CD4-positive, alpha-beta T cell treated with Interleukin-6 for 4 hours (primary cell): ENCODE measurements at regions not wholly inside any gene's neighbourhood (a gene's known extent, or its start where the extent isn't known, plus 50 kb on each side); places are given as distances from the start of the nearest gene placed in this dataset.

ENCODE experiments used
- DNase-seq: peaks from one replicate; pipeline ENCODE4 v3.0.0-alpha.2; 2020; ENCODE audit warnings: mixed read lengths

- no peak for DNase-seq
Observed at GRCh38 chr9:28234133-28234893, 661.0 kb upstream of the C9orf72 start.

GRCh38 chr9:28234894-28235277 is 661.6 kb upstream of the C9orf72 start:
- DNase-seq = no peak

- no peak for DNase-seq
Observed at GRCh38 chr9:28249424-28249823, 676.1 kb upstream of the C9orf72 start.

- no peak for DNase-seq
Observed at GRCh38 chr9:28255174-28255573, 681.9 kb upstream of the C9orf72 start.

DNA sequence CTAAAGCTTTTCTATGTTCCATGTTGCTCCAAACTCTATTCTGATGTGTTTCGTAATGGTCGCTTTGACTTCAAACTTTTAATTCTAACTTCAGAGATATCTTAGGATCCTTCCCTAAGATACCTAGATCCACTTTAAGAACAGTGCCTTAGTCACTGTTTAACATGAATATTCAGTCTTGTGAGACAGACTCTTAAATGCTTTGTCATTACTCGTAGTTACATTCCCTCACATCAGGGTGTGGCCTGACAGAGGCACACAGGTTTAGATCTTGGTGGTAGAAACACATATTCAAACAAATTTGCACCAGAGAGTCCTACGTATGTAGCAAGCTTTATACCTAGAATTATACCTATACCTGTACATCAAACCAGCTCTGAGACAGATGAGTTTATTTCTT is 687.0 kb upstream of the C9orf72 start:
- no peak for DNase-seq

- no peak for DNase-seq
Observed at GRCh38 chr9:28264368-28264767, 691.1 kb upstream of the C9orf72 start.

GRCh38 chr9:28267351-28267750 is 694.1 kb upstream of the C9orf72 start:
- DNase-seq = no peak

DNA sequence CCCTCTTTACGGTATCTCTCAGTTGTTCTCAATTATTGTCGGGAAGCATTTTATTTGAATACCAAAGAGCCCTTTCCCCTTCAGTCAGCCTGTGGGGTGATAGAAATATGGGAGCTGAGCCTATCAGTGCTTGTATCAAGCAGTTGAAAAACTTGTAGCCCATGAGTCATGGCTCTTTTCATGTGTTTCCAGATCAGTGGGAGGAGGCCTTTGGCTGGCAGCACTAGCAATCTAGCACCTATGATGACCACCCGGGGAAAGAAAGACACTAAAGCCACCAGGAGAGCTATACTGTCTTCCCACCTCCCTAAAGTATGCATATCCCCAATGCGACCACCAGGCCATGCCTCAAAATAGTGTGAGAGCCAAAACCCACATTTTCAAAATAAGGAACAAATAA is 696.9 kb upstream of the C9orf72 start:
- no peak for DNase-seq

DNA sequence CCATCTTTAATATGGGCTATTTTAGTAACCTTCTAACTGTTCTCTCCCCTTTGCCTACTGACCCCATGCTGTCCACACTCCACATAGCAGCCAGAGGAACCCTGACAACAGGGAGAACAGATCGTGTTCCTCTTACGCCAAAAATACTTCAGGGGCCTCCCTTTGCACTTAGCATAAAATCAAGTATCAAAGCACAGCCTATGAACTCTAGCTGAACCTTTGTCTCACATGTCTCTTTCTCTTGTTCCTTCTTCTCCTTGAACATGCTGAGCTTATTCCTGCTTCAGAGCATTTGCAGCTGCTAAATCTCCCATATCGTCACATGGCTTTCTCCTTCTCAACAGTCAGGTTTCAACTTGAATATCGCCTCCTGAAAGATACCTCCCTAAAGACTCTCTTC is 698.8 kb upstream of the C9orf72 start:
- DNase-seq = no peak

DNA sequence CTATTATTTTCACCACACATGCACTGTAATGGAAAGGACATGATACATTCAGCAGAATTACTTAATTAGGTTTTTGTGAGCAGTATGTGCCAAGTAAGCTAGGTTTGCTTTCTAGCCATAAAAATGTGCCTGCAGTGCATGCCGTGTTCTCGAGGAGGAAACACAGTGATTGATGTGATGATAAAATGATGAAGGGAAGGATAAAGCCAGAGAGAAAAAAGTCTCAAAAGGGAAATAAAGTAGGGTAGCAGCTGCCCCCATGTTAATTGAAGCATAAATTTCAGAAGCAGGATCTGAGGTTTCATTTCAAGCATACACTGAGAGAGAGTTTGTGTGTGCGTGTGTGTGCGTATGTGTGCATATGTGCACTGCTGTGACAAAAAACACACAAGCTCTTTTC is 714.2 kb upstream of the C9orf72 start:
- DNase-seq = no peak

DNA sequence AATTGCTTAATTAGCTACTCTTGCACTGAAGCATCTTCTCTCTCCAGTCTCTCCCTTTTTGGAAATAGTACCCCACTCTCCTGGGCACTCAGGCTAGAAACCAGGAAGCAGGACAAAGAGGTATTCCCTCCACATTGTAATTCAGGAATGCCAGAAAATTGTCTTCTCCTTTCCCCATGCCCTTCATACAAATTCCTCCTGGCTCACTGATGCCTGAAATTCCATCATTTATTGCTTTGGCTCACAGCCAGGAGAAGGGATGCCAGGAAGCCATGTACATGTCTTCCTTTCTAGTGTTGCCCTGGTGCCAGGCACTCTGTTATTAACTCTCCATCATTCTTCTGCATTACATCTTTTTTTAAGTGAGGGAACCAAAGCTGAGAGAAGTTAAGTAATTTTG is 716.5 kb upstream of the C9orf72 start:
- DNase-seq = no peak

DNA sequence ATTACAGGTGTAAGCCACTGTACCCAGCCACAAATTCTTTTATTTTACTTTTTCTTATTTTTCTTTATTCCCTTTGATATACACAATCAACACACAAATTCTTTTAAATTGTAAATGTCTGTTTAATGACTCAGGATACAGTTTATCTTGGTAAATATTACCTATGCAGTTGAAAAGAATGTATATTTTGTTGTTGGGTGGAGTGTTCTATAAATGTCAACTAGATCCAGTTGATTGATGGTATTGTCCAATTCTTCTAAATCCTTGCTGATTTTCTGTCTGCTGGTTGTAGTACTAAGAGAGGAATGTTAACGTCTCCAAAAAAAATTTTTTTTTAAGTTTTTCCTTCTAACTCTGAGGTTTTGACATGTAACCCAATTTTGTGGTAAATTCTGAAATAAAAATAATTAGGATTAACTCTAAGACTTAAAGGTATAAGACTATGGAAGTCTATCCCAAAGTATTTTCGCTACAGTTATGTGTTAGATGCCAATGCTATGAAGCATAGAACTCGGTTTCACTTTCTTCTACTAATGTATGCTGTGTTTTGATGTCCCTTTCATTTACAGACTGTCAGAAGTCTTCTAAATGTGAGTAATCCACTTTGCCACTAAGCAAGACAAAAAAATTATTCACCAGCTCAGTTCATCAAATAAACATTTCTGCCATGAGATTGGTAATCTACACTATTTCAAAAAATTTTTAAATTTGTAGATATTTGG is 720.2 kb upstream of the C9orf72 start:
- no peak for DNase-seq

- no peak for DNase-seq
Observed at GRCh38 chr9:28301281-28301680, 728.0 kb upstream of the C9orf72 start.

GRCh38 chr9:28317745-28318144 is 744.5 kb upstream of the C9orf72 start:
- DNase-seq = no peak

DNA sequence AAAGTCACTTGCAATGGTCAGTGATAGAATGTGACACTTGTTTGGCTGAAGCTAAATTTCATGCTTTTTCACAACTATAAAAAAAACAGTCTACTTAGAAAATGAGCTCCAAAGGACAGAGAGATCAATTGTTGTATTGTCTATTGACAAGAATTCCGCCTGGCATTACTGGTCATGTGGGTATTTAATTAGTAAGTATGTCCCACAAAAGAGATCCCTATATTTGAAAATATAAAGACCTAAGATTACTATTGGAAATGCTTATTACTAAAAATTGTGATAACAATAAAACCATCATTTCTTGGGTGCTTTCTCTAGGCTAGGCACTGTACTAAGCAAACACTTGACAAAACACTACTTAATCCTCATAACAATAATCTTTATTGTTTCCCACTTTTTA is 745.2 kb upstream of the C9orf72 start:
- DNase-seq = no peak

GRCh38 chr9:28319981-28320380 is 746.7 kb upstream of the C9orf72 start:
- no peak for DNase-seq

DNA sequence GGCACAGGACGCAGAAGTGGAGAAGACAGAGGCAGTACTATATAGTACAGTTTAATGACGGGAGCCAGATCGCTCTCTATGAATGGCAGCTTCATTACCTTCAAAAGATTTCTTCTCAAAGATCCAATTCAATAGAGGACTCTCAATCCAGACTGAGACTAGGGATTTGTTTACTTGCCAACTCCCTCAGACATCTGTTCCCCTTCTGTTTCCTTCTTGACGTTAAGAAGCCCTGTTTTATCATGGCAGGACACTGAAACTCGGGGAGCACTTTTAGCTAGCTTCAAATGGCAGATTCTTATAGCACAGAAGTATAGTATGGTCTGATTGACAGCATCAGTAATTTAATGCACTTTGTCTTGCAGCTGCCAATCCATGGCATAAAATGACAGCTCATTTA is 747.3 kb upstream of the C9orf72 start:
- DNase-seq = no peak

DNA sequence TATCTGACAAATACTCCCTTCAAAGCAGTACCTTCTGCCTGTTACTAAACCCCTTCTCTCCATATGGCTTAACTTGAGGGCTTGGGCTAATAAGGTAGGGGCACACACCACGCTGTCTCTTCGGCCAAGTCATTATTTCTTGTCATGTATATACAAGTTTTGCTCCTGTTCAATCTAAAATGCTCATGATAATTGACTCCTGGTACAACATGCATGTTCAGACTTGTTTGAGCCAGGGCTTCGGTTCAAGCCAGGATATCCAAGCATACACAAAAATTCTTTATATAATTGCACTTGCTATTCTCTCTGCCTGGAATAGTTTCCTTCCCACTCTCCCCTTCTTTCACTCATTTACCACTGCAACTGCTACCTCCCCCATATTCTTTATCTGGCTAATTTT is 756.0 kb upstream of the C9orf72 start:
- DNase-seq = no peak

DNA sequence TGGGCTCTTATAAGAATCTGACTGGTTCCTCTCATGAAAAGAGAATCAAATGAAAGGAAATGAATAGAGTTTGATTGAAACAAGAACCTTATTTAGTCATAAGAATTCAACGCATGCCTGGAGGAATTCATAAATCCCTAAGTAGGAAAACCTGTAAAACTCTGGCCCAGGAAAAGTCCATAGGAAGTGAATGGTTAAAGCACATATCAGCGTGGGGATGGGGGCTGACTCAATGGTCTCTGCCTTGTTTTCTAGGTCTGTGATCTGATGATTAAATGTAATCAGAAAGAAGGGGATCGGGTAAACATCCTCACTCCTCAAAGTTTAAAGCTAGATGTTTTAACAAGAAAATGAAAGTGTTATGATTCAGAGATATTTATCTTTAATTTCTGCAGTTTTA is 759.4 kb upstream of the C9orf72 start:
- no peak for DNase-seq

DNA sequence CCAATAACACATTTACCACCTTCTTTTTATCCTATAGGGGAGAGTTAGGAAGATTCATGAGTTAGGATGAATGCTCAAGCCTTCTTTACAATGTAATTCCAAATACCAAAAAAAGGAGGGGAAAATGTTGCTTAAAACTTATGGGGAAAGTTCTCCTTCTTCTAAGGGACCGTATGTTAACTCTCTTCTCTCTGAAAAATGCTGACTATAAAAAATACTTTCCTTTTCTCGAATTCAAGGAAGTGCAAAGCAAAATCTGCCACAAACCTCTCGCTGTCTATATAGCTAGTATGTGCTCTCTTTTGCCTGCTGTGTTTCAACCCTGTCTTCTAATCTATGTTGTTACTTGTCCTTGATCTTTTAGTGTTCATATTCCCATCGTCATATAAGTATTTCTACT is 768.6 kb upstream of the C9orf72 start:
- no peak for DNase-seq

DNA sequence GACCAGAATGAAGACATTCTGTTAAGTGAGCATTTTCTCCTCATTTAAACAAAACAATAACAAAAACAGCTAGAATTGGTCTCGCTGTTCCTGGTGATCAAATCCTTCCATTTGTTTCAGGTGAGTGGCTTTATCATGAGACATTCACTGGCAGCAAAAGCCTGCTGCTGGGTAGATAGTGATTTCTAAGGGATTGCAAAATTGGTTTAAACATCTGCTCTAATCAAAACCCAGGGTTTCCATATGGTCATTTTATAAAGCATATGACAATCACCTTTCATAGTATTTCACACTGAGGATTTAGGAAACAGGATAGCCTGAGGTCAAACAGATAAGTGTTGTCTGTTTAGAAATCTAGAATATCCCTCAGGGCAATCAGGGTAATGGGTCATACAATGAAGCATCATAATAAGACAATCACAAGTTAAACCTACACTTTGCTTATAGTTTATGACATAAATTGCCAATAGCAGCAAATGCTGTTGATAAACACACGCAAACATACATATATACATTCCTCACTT is 769.6 kb upstream of the C9orf72 start:
- no peak for DNase-seq

GRCh38 chr9:28363151-28363562 is 789.9 kb upstream of the C9orf72 start:
- DNase-seq = no peak

DNA sequence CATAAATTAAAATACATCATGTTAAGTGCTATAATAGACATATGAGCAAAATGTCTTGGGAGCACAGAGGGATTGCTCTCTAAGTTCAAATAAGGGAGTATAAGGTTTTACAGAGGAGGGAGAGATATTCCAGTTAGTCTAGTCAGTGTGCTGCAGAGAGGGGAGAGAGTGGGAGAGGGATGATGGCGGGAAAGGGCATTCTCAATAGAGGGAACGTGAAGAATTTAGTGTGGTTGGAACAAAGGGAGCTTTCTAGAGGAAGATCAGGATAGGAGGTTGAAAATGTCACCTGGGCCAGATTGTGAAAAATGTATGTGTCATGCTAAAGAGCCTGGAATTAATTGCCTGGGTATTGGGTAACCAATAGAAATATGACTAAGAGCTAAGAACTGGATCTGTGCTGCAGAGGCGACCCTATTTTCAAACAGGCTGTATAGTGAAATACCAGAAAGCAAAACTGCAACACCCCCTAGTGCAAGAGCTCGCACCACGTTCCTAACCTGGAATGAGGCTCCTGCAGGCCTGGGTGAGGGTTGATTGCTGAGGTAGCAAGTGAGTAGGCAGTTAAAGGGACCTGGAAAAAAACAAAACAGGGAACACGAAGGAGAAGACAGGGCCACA is 791.8 kb upstream of the C9orf72 start:
- DNase-seq = no peak

DNA sequence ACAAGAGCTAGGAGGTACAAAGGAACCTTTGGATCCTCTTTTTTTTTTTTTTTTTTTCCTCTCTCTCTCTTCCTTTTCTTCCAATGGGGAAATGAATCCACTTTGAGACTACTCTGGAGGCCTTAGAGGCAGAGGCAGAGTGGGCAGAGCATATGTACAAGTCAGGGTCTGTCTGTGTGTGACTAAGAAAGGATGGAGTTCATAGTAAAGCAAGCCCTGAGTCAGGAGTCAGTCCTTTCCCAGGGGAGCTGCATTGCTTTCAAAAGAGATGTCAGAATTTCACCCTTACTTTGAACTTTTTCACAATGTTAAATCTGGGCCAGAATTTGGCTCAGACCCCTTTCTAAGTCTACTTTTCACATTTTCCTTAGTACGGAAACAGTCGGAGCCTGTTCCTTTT is 792.4 kb upstream of the C9orf72 start:
- DNase-seq = no peak
